Activated CD8-positive, alpha-beta memory T cell treated with anti-CD3 and anti-CD28 coated beads for 1 hour (primary cell): ENCODE measurements at regions not wholly inside any gene's neighbourhood (a gene's known extent, or its start where the extent isn't known, plus 50 kb on each side); places are given as distances from the start of the nearest gene placed in this dataset.
"Not testable (repeated sequence)": the region's sequence is repeated elsewhere in the genome, so short reads cannot be mapped to it uniquely, and the experiment has no call there.

Experiments used
- DNase-seq, 2 donors: peaks; one replicate each; pipeline ENCODE4 v3.0.0-alpha.2; 2020; ENCODE audit warnings: low read depth in 1 of 2; ENCODE audit errors: extremely low read depth in 1 of 2

DNA sequence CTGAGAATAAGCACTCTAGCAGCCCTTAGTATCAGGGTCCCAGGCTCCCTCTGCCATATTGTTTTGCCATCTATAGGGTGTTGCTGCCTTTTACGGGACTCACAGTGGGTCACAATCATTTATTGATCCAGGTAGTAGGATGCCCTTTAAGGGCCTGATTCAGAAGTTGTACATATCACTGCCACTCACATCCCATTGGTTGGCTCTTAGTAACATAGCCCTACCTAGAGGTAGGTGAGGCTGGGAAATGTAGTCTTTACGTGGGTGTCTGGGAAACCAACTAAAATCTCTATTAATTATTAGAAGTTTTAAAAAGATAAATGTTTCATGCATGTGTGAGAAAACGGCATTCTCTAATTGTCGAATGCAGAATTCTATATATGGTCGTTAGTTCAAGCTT, 78.8 kb upstream of the ATP5PO start:
- no peak for DNase-seq

DNA sequence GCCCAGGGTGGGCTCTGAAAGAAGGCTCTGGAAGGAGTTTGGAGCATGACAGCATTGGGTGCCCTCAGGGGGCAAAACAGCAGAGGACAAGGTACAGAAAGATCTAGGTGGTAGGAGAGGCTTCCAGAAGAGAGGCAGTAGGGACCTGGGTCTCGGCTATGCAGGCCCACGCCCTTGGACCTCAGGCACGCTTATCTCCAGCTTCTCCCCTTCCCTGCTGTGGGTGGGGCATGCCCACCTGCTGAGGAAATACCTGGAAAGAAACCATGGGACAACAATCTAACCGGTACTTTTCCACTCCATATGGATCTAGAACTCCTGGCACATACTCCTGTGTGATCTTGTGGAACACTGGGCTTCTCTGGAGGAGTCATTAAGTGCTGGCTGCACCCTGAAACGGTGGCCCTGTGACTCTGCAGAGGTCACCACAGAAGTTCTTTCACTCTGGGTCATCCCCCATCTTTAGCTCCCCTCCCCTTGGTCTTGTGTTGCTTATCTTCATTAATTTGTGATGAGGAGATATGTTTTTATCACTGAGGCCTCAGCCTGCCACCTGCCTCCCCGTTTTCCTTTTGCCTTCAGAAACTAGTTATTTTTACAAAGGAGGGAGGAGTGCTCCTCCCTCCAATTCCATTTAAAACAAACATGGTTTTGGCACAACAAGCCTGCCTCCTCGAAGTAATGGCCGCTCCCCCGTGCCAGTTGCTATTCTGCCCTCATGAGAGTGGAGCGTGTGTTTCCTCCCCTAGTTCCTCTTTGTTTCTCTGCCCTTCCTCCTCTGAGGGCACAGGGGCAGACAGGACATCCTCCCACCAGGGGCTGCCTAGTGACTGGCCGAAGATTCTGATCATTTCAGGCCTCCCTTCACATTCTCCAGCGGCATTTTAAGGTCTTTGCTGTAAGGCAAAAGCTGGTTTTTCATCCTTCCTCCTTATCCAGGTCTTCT, 78.0 kb upstream of the ATP5PO start:
- DNase-seq, result no peak

DNA sequence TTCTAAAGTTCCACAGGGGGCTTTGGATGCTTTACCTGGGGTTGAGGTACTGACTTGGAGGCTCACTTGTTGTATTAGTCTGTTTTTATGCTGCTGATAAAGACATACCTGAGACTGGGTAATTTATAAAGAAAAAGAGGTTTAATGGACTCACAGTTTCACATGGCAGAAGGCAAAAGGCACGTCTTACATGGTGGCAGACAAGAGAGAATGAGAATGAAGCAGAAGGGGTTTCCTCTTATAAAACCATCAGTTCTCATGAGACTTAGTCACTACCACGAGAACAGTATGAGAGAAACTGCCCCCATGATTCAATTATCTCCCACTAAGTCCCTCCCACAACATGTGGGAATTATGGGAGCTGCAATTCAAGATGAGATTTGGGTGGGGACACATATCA, 76.8 kb upstream of the ATP5PO start:
- DNase-seq, result not testable (repeated sequence)

DNA sequence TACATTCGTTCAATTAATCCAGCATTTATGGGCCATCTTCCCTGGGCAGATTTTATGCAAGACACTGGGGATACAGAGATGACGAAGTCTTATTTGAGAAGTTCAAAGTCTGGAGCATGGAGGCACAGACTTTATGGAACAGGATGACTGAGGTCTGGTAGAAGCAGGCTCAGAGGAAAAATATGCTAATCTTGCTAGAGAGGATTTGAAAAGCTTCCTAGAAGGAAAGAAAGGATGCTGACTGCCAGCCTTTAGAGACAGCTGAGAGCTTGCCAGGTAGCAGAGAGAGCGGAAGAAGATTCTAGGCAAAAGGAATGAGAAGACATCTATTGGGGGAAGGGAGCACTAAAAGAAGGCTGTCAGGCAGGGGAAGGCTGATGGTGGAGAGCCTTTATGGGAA, 75.5 kb upstream of the ATP5PO start:
- DNase-seq, result no peak

DNA sequence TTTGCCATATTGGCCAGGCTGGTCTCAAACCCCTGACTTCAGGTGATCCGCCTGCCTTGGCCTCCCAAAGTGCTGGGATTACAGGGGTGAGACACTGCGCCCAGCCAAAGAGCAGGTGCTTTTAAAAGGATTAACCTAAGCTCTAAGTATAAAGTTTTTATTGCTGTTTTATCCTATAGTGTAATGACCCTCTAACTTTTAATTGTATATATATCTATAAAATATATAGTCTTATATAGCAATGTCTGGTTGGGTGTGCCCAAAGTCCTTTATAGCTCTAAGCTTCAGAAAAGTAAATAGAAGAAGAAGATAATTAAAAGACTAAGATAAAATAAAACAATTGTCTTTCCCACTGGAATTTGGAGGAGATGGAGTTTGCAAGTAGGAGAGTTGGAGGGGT, 73.8 kb upstream of the ATP5PO start:
- DNase-seq, result no peak

DNA sequence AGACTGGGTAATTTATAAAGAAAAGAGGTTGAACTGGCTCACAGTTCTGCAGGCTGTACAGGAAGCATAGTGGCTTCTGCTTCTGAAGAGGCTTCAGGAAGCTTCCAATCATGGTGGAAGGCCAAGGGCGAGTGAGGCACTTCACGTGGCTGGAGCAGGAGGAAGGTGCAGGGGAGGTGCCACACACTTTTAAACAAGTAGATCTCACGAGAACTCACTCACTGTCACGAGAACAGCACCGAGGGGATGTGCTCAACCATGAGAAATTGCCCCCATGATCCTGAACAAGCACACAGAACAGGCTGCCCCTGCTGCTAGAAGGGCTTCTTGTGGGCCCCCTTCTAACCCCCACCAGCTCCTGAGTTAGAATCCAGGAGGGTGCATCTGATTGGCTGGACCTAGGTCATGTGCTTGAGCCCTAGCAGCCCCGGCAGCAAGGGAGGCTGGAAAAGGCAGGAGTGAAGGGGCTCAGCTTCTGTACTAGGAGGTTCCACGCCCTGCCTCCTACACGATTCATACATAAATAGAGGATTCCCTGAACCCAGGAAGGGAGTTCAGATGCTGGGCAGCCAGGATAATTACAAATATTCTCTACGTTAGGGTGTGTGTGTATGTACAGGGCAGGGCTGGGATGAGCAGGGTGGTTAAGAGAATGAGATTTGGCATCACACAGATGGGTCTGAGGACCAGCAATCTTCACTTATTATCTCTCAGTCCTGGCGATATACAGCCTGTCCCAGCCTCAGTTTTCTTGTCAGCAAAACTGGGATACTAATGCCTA, 72.8 kb upstream of the ATP5PO start:
- no peak for DNase-seq

DNA sequence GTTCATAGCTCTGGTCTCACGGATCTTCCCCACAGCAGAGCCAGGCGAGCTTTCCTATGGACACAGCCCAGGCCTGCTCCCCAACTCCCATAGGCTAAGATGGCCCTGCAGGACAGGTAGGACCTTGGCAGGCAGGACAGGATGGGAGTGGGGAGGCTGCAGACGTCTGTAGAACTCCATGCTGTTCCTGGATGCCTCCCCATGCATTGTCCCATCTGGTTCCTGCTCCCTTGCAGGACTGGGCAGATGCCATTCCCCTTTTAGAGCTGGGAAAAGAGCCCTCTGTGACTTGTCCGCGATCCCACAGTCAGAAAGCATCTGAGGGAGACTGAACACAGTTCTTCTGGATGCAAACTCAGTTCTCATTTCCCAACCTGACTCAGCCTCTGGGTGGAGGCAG, 71.9 kb upstream of the ATP5PO start:
- DNase-seq, result no peak

DNA sequence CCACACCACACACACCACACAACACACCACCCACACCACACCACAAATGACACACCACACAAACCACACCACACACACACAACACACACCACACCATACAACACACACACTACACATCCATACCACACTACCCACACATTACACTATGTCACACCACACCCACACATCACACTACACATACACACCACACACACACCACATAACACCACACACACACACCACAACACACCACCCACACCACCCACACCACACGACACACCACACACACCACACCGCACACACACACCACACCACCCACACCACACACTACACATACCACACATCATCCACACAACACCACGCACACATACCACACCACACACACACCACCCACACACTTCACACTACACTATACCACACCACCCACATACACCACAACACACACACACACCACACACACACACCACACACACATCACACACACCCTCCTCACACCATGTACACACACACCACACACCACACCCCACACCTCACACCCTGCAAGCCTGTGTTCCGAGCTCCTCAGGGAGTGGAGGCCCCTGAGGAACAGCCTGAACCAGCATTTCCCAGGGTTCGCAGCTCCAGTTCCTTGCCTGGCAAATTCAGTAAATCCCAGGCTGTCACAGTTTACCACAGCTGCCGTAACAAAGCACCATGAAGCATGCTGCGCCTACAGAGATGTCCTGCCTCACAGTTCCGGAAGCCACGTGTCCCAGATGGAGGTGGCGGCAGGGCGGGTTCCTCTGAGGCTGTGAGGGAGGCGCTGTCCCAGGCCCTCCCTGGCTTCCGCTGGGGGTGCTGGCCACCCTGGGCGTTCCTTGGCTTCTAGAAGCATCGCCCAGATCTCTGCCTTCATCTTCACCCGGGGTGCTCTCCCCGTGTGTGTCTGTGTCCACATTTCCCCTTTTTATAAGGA, 69.8 kb upstream of the ATP5PO start:
- no peak for DNase-seq

DNA sequence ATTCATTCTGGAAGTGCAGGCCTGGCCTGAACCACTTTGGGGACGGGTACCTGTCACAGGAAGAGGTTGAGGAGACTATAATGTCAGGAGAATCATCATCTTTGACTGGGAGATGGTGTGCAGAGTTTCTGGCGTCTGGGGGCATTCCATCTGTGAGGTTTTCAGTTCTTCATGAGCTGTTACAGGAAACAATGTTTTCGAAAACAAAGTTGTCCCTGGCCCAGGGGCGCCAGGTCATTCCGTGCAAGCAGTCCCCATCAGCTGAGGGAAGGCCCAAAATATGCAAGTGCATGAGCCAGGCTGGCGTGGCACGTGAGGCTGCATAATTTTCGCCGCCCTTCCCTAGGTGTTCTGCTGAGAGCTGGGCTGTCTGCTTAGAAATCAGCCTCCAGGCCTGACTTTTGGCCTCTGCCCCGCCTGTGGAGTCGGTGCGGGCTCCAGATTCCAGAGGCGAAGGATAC, 68.4 kb upstream of the ATP5PO start:
- no peak for DNase-seq

DNA sequence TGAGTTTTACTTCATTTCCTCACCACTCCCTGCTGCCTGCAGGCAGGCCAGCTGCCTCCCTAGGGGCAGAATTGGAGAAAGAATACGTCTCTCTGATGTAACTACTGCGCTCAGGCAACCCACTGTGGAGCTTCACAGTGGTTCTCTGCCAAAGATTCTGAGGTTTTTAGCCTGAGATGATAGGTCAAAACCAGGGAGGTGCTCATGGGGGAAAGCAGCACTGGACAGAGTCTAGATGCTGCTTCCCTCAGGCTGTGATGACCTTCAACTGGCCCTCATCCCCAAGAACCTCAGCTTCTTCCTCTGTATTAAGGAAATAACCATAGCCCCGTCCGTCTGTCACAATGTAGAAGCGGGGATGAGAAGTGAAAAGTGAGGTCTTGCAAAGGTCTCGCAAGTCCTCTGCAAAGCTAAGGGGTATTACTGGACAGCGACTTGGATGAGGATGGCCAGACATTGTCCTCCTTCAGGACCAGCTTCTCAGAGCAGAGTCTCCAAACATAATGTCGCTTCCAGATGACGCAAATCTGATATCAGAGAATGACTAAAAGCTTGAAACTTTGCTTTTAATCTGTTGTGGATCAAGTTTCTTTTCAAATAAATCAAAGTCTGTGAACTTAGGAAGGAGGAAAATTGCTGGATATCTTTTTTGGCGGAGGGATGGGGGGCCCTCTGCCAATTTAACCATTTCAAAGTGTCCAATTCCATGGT, 65.9 kb upstream of the ATP5PO start:
- DNase-seq, result no peak

DNA sequence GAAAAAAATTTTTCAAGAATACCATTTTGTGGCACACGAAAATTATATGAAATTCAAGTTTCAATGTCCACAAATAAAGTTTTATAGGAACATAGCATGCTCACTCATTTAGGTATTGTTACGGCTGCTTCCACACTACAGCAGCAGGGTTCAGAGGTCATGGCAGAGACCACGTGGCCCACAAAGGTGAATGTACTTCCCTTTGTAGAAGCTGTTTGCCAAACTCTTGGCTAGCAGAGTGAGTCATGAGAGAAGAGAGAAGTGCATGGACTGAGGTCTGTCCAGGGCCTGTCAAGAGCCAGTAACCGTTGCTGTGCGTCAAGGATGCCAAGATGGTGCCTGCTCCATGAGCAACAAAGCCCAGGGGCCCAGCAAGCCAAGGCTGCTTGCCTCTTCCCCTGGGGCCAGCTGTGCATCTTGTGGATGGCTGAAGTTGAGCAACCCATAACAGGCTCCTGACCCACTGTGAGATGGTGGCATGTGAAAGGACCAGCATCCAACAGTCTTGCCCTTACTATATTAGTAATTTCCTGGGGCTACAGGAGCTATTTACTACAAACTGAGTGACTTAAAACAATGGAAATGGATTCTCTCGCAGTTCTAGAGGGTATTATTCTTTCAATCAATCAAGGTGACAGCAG, 64.8 kb upstream of the ATP5PO start:
- no peak for DNase-seq

DNA sequence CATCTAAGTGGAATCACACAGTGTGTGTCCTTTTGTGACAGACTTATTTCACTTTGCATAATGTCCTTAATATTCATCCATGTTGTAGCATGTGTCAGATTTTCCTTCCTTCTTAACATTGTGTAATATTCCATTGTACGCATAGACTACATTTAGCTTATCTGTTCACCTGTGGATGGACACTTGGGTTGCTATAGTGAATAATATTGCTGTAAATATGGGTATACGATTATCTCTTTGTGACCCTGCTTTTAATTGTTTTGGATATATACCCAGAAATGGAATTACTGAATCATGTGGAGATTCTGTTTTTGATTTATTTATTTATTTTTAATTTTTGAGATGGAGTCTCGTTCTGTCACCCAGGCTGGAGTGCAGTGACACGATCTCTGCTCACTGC, 63.0 kb upstream of the ATP5PO start:
- DNase-seq, result no peak

DNA sequence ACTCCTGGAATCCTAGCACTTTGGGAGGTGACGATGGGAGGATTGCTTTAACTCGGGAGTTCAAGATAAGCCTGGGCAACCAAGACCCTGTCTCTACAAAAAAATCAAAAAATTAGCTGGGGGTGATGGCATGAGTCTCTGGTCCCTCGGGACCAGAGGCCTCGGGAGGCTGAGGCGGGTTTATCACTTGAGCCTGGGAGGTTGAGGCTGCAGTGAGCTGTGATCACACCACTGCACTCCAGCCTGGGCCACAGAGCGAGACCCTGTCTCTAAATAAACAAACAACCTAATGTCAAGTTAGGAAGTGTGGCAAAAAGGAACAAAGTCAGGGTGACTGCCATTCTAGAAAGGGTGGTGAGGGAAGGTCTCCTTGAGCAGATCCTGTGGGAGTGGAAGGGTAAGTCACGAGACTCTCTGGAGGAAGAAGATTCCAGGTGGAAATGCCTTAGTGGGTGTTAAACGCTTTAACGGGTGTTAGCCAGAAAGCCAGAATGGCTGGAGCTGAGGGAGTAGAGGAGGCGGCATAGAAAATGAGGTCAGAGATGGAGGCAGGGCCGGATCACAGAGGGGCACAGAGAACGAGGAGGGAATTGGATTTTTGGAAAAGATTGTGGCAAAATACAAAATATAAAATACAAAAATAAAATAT, 62.2 kb upstream of the ATP5PO start:
- no peak for DNase-seq

DNA sequence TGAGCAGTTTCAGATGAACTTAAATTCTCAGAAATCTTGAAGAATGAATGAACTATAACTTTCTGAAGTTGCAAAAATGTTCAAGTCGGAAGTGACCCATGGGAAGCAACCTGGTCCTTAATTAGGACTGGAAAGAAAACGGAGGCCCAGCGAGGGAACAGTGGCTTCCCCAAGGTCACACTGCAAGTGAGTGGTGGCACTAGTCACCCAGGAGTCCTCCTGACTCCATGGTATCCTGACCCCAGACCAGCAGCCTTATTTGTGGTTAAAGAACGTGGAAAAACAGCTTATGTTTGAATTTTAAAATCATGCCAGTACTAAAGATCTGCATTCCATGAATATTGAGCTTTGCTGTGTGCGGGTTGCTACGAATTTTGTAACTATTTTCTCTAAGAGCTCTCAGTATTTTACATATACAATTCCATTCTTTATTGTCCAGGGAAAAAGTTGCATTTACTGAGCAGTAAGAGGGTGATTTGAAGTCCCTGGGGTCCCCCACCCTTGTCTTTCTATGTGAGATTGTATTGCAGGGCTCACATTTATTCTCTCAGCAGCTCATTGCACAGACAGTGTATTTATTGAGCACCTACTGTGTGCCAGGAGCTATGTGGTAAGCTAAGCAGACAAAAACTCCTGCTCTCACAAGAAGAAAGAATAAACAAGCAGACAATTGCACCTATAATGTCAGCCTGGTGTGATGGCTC, 61.6 kb upstream of the ATP5PO start:
- DNase-seq, result no peak

DNA sequence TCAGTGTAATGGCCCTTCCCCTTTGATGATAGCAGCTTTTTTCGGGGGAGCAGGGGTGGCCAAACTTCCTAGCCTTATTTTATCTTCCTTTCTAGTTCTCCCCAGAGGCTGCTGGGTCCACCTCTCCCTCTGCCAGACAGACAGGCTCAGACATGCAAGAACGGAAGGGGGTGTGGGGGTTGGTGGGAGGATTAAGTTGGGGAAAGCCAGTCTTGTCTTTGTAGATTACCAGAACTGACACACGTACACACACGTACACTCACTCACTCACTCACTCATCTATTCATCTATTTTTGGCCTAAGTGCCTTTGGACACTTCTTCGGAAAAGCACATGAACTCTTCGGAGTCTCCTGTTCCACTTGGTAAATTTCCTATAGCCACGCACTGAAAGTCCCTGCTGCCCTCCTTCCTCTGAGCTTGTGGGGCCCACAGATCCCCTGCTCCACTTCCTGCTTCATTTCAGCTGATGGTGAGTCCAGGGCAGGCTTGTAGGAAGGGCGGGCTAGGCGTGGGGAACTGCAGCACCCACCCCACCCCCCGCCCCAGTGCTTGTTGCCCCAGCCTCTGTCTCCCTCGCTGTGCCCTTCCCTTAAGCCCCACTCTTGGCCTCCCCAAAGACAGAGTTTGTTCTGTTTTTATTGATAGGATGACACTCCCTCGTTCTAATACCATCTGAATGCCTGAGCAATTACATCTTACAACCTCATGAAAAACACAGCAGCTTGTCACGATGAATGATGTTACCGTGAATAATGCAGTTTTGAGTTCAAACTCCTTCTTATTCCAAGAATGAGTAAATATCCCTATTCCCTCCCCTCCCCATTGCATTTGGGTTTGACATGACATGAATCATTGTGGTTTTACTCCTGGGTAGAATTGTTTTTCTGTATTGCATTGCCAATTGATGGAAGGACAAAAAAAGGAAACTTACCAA, 60.7 kb upstream of the ATP5PO start:
- peak in 1 of 2 donors; percentile 10 for DNase-seq

DNA sequence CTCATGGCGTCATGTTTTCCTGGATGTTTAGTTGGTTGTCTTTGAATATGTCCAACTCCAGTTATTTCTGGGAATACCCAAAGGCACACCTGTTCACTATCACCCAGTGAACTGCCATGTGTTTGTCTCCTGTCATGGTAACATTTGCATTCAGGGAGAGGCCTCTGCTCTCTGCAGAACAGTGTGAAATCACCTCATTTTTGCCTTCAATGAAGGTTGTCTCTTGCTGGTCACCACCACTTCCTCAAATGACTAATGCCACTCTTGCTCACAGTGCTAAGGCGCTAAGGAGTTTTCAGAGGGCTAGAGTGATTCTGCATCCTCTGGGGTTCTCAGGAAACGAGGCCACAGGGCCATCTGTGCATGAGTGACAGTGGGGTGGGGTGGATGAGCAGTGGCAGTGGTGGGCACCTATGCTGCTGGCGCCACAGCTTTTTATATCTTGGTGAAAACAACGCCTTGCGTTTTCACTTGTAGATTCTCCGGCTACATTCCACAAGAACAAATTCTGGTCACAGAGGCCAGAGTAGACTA, 60.0 kb upstream of the ATP5PO start:
- DNase-seq, result peak in 1 of 2 donors; percentile 31
